Lower leg skin (tissue), 3 donors: ENCODE measurements at regions not wholly inside any gene's neighbourhood (a gene's known extent, or its start where the extent isn't known, plus 50 kb on each side); places are given as distances from the start of the nearest gene placed in this dataset.

Experiments used
- POLR2A ChIP-seq, 2 donors: fragments of 450-650 bp; IDR thresholded peaks; one replicate each; pipeline ENCODE4 v1.6.1; 2016 to 2017; ENCODE audit warnings: antibody characterized with exemption in 2 of 2, mild to moderate bottlenecking in 1 of 2, moderate library complexity in 1 of 2
- TF ChIP-seq, protein P1 (sequence below), 3 donors: fragments of 450-650 bp; IDR thresholded peaks; one replicate each; pipeline ENCODE4 v1.5.1; 2016; ENCODE audit warnings: antibody characterized with exemption in 3 of 3, mild to moderate bottlenecking in 3 of 3, moderate library complexity in 2 of 3

DNA sequence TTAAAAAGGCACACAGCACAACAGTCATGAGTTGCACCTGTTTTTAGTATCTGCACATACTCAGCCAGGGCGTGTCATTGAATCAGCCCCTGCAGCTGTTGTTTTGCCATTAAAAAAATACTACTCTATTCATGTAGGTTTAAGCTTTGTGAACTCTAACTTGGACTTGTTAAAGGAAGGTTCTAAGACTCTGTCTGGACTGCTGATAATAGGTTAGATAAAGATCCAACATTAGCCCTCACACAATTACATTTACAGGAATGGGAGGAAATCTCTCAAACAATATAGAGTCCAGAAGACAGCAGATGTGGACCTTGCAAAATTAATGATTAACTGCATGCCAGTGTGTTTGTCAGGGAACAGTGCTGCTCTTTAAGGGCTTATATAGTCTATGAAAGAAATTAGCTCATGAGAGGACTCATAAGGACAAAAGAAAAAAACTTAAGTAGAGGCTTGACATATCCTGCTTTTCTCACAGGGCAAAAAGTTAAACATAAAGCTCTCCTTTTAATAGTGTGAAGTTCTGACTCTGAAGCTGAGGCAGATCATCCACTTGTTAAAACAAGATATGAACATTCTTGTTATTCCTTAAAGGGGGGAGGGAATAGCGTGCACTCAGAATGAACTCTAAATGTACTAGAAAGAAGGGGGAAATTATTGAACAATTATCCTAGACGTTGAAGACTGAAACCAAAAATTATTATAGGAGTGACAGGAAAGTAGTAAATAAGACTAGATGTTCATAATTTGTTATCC lies 243.6 kb downstream of the NDFIP2 start:
- TF ChIP-seq, protein P1, sequence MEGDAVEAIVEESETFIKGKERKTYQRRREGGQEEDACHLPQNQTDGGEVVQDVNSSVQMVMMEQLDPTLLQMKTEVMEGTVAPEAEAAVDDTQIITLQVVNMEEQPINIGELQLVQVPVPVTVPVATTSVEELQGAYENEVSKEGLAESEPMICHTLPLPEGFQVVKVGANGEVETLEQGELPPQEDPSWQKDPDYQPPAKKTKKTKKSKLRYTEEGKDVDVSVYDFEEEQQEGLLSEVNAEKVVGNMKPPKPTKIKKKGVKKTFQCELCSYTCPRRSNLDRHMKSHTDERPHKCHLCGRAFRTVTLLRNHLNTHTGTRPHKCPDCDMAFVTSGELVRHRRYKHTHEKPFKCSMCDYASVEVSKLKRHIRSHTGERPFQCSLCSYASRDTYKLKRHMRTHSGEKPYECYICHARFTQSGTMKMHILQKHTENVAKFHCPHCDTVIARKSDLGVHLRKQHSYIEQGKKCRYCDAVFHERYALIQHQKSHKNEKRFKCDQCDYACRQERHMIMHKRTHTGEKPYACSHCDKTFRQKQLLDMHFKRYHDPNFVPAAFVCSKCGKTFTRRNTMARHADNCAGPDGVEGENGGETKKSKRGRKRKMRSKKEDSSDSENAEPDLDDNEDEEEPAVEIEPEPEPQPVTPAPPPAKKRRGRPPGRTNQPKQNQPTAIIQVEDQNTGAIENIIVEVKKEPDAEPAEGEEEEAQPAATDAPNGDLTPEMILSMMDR (IDR thresholded peaks at IDR 0.05) = no peak
- TF ChIP-seq POLR2A (IDR thresholded peaks at IDR 0.05) = no peak
